Non-pigmented ciliary epithelial cell (primary cell): ENCODE measurements at regions not wholly inside any gene's neighbourhood (a gene's known extent, or its start where the extent isn't known, plus 50 kb on each side); places are given as distances from the start of the nearest gene placed in this dataset.
A peak's percentile ranks its signal among the peaks of the same experiment; 100 is the strongest.
"Not testable (repeated sequence)": the region's sequence is repeated elsewhere in the genome, so short reads cannot be mapped to it uniquely, and the experiment has no call there.

Source experiments
- DNase-seq: peaks from one replicate; pipeline ENCODE4 v3.0.0-alpha.2; 2010; ENCODE audit warnings: low read depth

DNA sequence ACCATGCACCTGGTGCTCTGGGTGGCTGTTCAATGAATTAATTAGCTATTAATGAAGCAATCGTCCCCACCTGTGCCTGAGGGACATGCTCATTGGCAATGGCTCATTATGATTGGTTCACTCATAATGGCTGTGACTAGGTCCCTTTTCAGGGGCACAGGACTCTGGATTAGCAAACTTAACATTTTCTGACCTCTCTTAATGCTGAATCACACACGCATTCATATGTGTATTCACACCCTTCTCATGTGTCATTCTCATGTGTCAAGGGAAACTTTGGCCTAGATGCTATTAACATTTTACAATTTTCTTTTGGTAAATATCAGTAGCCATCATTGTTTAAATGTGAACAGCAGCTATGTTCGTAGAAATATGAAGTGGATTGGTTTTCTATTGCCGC is 98.9 kb upstream of the PMAIP1 start:
- no peak for DNase-seq

GRCh38 chr18:59799383-59800015 is 100.3 kb upstream of the PMAIP1 start:
- no peak for DNase-seq

GRCh38 chr18:59795882-59796281 is 98.7 kb upstream of the CCBE1 start:
- DNase-seq, result no peak

DNA sequence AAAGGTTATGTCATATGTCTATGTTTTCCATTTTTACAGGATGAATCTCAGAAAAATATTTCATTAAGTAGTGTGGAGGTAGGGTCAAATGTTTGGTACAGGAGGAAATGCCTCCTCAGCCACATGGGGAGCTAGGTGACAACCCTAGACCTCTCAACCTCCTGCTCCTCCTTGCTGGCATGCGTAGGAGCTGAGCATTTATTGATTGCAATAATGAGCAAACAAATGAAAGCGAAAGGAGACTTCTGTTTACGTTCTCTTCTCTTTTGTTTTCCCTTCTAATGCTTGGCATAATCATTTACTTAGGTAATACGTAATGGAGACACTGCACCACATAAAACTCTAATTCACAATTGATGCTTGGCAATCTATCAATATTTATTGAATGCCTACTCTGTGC is 95.1 kb upstream of the CCBE1 start:
- DNase-seq, result no peak

- DNase-seq, result not testable (repeated sequence)
Observed at GRCh38 chr18:59790346-59790936, 93.2 kb upstream of the CCBE1 start.

DNA sequence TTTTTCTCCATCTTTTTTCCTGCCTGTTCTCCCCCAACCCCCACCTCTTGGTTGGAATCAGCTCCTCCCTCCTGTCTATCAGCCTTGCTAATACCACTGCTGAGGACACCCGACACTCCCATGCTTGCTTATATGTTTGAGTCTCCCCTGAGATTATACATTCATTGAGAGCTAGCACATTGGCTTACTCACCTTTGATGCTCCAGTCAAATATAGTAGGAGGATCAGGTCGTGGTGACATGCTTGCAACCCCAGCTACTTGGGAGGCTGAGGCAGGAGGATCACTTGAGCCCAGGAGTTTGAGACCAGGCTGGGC is 91.5 kb upstream of the CCBE1 start:
- no peak for DNase-seq

DNA sequence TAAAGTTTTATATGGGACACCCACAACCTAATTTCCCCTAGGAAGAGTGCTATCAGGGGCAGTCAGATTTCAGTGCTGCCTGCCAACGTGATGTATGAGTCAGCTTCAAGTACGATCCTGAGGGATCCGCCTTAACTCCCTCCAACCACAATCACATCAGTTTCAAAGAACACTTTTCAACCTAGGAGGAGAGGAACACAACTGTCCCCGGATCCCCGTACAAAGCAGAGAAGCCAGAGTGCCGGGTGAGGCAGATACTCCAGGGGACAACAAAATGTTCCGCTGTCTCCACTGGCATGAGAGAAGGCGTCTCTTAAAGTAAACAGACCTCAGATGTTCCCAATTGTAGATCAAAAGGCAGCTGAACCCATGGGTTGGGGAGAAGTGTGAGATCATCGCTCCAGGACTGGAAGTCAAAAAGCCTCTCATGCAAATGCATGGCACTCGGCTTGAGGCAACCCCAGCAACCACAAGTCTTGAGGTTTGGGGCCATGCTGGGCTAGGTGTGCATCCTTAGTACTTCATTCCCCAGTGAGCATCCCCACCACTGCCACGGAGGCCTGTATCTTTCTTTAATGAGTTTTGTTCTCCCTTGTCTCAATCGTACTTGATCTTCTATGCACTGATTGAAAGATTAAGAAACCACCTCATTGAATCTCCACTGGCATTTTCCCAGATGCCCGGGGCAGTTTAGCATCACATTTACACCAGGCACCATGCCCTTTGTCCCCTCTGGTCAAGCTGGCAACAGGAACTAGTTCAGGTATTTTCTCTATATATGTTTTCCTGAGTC is 91.0 kb upstream of the CCBE1 start:
- DNase-seq, result no peak

GRCh38 chr18:59784694-59785093 is 87.5 kb upstream of the CCBE1 start:
- DNase-seq, result no peak

- DNase-seq, result peak; percentile 55
Observed at GRCh38 chr18:59783138-59783537, 85.9 kb upstream of the CCBE1 start.

DNA sequence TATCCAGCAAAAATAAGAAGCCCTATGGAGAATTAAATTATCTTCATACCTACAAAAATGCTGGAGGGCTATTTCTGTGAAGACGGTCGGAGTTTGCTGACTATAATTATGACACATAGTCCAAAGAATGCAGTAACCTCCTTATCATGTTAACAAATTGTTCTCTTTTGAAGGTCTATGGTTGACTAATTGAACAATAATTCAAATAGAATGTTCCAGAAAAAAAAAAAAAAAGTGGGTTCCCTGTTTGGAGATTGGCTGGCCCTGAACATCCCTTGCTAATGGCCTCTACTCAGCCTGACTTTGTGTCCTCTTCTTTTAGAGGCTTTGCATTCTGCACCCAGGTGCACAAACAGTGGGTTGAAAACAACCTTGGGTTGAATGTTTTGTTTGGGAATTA is 82.8 kb upstream of the CCBE1 start:
- DNase-seq, result peak; percentile 76

GRCh38 chr18:59778434-59778833 is 81.2 kb upstream of the CCBE1 start:
- DNase-seq, result no peak

GRCh38 chr18:59777636-59778035 is 80.4 kb upstream of the CCBE1 start:
- DNase-seq, result no peak

DNA sequence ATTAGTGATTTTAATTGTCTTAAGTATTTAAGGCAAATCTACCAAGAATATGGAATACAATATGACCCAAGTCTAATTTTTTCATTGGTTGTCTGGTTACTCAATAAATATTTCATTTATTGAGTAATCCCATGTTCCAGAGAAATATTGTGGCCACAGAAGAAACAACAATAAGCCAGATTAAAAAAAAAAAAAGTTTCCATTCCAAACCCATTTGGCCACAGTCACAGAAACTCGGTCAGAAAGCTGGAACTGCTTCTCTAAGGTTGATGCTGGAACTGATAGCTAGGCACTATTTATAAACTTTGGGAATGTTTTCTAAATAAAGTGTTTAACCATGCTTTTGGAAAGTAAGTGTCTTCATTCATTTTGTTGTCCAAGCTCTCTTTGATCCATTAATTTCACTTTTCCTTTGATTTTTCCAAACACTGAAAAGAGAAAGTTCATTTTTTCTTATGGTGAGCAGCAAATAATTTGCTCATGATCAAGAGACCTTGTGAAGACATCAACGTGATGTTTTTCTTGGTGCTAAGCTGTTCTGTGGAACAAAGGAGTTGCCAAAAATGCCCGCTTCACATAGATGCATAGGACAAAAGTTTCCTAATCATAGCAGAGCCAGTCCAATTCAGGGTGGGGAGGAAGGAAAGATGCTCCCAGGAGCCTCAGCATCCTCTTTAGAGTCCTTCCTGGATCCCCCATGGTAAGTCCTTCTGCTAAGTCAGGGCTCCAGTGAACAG is 72.1 kb upstream of the CCBE1 start:
- DNase-seq, result no peak

DNA sequence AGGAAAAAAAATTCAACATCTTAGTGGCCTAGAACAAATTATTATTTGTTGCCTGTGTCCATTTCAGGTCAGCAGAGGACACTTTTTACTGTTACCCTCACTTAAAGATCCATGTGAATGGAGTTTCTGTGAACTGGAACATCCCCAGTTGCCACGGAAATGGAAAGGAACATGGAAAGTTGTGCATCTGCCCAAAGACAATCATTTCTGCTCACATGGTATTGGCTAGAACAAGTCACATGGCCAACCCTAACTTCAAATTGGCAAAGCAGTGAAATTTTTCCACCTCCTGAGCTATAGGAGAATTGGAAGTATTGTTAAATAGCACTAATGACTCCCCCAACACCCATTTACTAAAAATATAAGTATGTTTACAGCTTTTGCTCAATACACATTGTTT is 71.2 kb upstream of the CCBE1 start:
- no peak for DNase-seq

- no peak for DNase-seq
Observed at GRCh38 chr18:59767732-59768131, 70.5 kb upstream of the CCBE1 start.

DNA sequence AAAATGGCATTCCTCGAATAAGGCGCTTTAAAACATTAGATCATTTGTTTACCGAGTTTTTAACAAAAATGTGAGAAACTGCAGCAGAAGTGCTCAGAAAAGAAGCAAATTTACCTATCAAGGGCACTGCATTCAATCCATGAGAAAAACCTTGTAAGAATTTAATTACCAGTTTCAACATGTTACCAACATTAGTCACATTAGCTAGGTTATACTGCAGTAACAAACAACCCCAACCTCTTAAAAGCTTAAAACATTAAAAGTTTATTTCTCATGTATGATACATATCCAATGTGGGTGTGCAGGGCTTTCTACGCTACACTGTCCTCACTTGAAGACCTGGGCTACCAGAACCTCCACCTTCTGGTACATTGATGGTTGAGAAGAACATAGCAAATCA is 68.1 kb upstream of the CCBE1 start:
- DNase-seq, result no peak

DNA sequence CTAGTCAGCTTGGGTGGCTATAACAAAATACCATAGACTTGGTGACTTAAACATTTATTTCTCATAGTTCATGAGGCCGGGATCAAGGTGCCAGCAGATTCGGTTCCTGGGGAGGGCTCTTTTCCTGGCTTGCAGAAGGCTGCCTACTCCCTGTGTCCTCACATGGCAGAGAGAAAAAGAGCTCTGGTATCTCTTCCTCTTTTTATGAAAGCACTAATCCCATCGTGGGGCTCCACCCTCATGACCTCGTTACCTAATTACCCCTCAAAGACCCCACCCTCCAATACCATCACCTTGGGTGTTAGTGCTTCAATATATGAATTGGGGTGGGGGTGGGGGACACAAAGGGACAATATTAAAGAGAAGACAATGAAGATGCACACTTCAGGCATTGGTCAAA is 67.1 kb upstream of the CCBE1 start:
- no peak for DNase-seq

GRCh38 chr18:59763541-59764136 is 66.4 kb upstream of the CCBE1 start:
- no peak for DNase-seq

GRCh38 chr18:59760619-59761600 is 63.7 kb upstream of the CCBE1 start:
- no peak for DNase-seq

DNA sequence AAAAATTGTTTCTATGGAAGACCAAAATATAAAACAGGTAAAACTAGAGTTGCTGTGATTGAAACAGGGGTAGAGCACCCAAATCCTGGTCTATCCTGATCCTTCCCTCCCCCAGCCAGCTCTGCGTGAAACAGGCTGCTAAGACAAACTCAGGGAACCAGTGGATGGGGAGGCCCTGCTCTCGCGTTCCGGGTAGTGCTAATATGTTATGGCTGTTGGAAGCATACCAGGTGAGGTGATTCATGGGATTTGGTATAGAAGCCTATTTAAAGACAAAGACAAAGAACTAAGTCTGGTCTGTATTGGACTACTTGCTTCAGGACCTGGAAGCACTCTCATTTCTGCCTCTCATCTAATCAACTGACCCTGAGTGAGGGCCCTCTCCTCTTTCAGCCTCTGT is 63.0 kb upstream of the CCBE1 start:
- no peak for DNase-seq

DNA sequence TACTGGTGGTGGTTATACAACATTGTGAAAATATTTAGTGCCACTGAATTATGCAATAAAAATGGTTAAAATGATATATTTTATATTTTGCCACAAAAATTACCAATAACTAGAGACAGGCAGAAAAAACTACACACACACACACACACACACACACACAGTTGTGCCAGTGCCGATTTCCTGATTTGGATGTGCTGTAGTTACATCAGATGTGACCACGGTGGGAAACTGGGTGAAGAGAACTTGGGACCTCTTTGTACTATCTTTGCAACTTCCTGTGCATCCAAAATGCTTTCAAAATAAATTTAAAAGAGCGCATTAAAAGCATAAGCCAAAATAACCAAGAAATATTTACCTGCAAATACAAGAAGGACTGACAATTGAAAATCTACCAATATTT is 61.6 kb upstream of the CCBE1 start:
- DNase-seq, result no peak
